Type B pancreatic cell (in vitro differentiated cells): ENCODE measurements at regions not wholly inside any gene's neighbourhood (a gene's known extent, or its start where the extent isn't known, plus 50 kb on each side); places are given as distances from the start of the nearest gene placed in this dataset.

Experiments
- DNase-seq: peaks from one replicate; pipeline ENCODE4 v3.0.0; 2021; ENCODE audit warnings: mixed read lengths; ENCODE audit not compliant: unreplicated experiment; ENCODE audit errors: extremely low spot score
- H3K27ac Mint-ChIP-seq: 2 replicates; pipeline ENCODE4 v1.8.0; 2021; ENCODE audit warnings: mild to moderate bottlenecking, mixed read lengths
- H3K27me3 Mint-ChIP-seq: 2 replicates; pipeline ENCODE4 v1.8.0; 2021; ENCODE audit warnings: mixed read lengths
- H3K36me3 Mint-ChIP-seq: 2 replicates; pipeline ENCODE4 v1.8.0; 2021; ENCODE audit warnings: mixed read lengths
- H3K4me1 Mint-ChIP-seq: one replicate; pipeline ENCODE4 v1.8.0; 2021; ENCODE audit warnings: mixed read lengths; ENCODE audit not compliant: unreplicated experiment
- H3K4me3 Mint-ChIP-seq: 2 replicates; pipeline ENCODE4 v1.8.0; 2021; ENCODE audit warnings: mild to moderate bottlenecking, mixed read lengths
- H3K9me3 Mint-ChIP-seq: 2 replicates; pipeline ENCODE4 v1.8.0; 2021; ENCODE audit warnings: mixed read lengths
- CTCF ChIP-seq: fragments of 200-600 bp; sonication (generic); conservative IDR thresholded peaks from 2 replicates; pipeline ENCODE4 v1.5.0; 2021; ENCODE audit warnings: antibody characterized with exemption, mild to moderate bottlenecking

- no peak for DNase-seq
- Mint-ChIP-seq H3K4me3 (no peak overlapping the region), H3K27ac (no peak overlapping the region), H3K36me3 (no peaks in the 10 kb centered on the region), H3K27me3 (peaks cover 43% of the 10 kb centered on the region), H3K9me3 (no peaks in the 10 kb centered on the region), H3K4me1 (no peaks in the 10 kb centered on the region)
- TF ChIP-seq CTCF: no peak
Observed at GRCh38 chr5:136432705-136433104, 67.4 kb upstream of the TRPC7 start.

DNA sequence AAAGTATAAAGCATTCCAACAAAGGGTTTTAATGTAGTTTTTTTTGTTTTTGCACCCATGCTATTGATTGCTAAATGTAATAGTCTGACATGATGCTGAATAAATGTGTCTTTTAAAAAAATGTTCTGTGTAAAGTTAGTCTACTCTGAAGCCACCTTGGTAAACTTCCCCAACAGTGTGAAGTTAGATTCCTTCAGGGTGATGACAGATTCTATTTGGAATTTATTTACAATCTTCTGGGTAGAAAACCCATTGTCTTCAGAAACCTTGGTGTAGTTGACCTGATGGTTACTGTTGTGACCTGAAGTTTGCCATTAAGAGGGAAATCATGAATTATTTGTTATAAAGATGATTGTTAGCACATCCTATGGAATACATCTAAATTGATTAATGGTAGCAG, 64.7 kb upstream of the TRPC7 start:
- Mint-ChIP-seq H3K4me1 (peaks cover under 1% of the 10 kb centered on the region), H3K4me3 (no peak overlapping the region), H3K27me3 (peaks cover 59% of the 10 kb centered on the region), H3K27ac (no peak overlapping the region), H3K9me3 (no peaks in the 10 kb centered on the region), H3K36me3 (no peaks in the 10 kb centered on the region)
- no peak for TF ChIP-seq CTCF
- DNase-seq: no peak

DNA sequence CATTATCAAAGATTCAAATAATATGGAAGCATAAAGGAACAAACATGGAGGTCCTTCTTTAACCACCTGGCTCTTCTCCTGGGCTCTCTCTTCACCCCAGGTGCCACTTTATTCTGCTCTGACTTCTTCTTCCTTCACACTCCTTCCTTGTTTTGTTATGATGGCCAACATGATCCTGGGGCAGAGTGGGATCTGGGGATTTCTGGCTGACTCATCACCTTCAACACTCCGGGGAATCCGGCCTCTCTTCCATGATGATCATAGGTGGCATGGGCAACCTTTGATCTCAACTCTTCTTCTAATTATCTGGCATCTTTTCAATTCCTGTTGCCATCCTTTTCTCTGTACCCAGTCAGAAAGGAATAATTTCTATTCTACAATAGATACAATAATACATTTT, 62.1 kb upstream of the TRPC7 start:
- DNase-seq: no peak
- Mint-ChIP-seq H3K36me3 (no peaks in the 10 kb centered on the region), H3K27me3 (peaks cover 51% of the 10 kb centered on the region), H3K9me3 (no peaks in the 10 kb centered on the region), H3K4me1 (peaks cover 5% of the 10 kb centered on the region), H3K4me3 (no peak overlapping the region), H3K27ac (no peak overlapping the region)
- TF ChIP-seq CTCF: no peak

- H3K36me3 Mint-ChIP-seq: no peaks in the 10 kb centered on the region
- no peak overlapping the region for H3K27ac Mint-ChIP-seq
- H3K4me3 Mint-ChIP-seq: no peak overlapping the region
- DNase-seq: no peak
- H3K9me3 Mint-ChIP-seq: no peaks in the 10 kb centered on the region
- peaks cover 5% of the 10 kb centered on the region for H3K4me1 Mint-ChIP-seq
- no peak for TF ChIP-seq CTCF
- peaks cover 47% of the 10 kb centered on the region for H3K27me3 Mint-ChIP-seq
Observed at GRCh38 chr5:136425921-136426320, 60.6 kb upstream of the TRPC7 start.

DNA sequence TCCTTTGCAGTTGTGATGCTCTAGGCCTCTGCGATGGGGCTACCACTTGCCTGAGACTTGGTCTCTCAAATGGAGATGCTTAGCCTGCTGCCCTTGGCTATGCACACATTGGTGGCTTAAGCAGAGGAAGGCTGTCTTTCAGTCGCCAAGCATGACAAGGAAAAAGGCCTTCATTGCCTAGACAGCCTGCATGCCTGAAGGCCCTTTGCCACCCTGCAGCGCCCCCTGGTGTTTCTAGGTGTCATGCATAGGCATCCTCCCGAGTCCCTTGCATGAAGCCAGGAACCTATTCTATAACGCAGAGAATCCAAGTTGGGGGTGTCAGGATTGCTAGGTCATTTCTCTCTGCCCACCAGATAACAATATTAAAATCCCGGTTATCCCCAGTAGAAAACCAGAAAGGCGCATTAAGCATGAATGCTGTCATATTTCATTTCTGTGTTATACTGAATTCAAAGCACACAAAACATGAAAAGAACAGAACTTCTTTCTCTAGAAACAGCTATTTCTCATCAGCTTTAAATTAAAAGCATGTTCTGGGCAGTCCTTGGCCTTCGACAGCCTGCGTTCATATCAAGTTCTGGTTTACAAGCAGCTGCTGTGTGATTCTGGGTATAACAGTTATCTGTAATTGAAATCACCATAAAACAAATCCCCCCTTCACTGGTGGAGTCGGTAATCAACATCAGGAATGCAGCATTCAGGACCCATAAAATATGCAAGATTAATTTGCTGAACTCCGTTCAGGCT, 59.7 kb upstream of the TRPC7 start:
- Mint-ChIP-seq H3K36me3 (no peaks in the 10 kb centered on the region), H3K27me3 (peaks cover 40% of the 10 kb centered on the region), H3K4me3 (no peak overlapping the region), H3K4me1 (peaks cover 10% of the 10 kb centered on the region), H3K9me3 (no peaks in the 10 kb centered on the region), H3K27ac (no peak overlapping the region)
- DNase-seq: peak; percentile 84
- TF ChIP-seq CTCF: peak; percentile 87
